Naive thymus-derived CD4-positive, alpha-beta T cell (primary cell): ENCODE measurements at regions not wholly inside any gene's neighbourhood (a gene's known extent, or its start where the extent isn't known, plus 50 kb on each side); places are given as distances from the start of the nearest gene placed in this dataset.

Source experiments
- ATAC-seq: fragments of 150-1000 bp; cut with Tn5 transposase; 2 replicates; pipeline ENCODE4 v1.10.0; 2021; ENCODE audit warnings: mild to moderate bottlenecking, moderate library complexity
- CTCF ChIA-PET: fragments of 350-600 bp; sonication (Branson Sonifier 250); formaldehyde crosslinking; loops from one replicate; lab custom pipeline; 2021; ENCODE audit warnings: antibody characterized with exemption; lab: Charles Lee
- POLR2A ChIA-PET: fragments of 350-600 bp; sonication (Branson Sonifier 250); formaldehyde crosslinking; loops from one replicate; lab custom pipeline; 2021; ENCODE audit warnings: antibody characterized with exemption, inconsistent platforms; lab: Charles Lee
- DNase-seq, 9 donors: peaks; one replicate each; pipeline versions ENCODE4 v3.0.0 to v3.0.0-alpha.2; 2020 to 2022; ENCODE audit warnings: mixed read lengths in 1 of 9
- H3K27ac ChIP-seq: one replicate; pipeline ENCODE4 v1.7.0; 2013; ENCODE audit warnings: mild to moderate bottlenecking, low read depth, low read length, moderate library complexity
- H3K27me3 ChIP-seq, 2 donors: one replicate each; pipeline ENCODE4 v1.7.0; 2013; ENCODE audit warnings: low read length in 2 of 2, mild to moderate bottlenecking in 2 of 2, moderate library complexity in 2 of 2; ENCODE audit not compliant: control insufficient read depth in 2 of 2, insufficient read depth in 2 of 2
- H3K36me3 ChIP-seq, 3 experiments: 1 replicate in 2 of 3; 2 replicates in 1 of 3; pipeline ENCODE4 v1.7.0; 2013; ENCODE audit warnings: low read length in 3 of 3, mild to moderate bottlenecking in 3 of 3, moderate library complexity in 1 of 3; ENCODE audit not compliant: insufficient read depth in 3 of 3, control insufficient read depth in 2 of 3
- H3K4me1 ChIP-seq, 2 donors: one replicate each; pipeline ENCODE4 v1.7.0; 2013; ENCODE audit warnings: low read length in 2 of 2, mild to moderate bottlenecking in 2 of 2, moderate library complexity in 1 of 2; ENCODE audit not compliant: control insufficient read depth in 2 of 2, insufficient read depth in 2 of 2
- H3K4me3 ChIP-seq: 2 replicates; pipeline ENCODE4 v1.7.0; 2013; ENCODE audit warnings: mild to moderate bottlenecking, low read length
- H3K9me3 ChIP-seq, 3 experiments: 1 replicate in 2 of 3; 2 replicates in 1 of 3; pipeline ENCODE4 v1.7.0; 2013; ENCODE audit warnings: low read length in 3 of 3; ENCODE audit not compliant: control insufficient read depth in 2 of 3
- H3K27ac Mint-ChIP-seq, 9 donors: one replicate each; pipeline ENCODE4 v1.8.0; 2020 to 2022; ENCODE audit warnings: mixed read lengths in 9 of 9, mild to moderate bottlenecking in 8 of 9, moderate library complexity in 5 of 9, inconsistent platforms in 2 of 9
- H3K27me3 Mint-ChIP-seq, 5 donors: one replicate each; pipeline ENCODE4 v1.8.0; 2021 to 2022; ENCODE audit warnings: mixed read lengths in 5 of 5, mild to moderate bottlenecking in 1 of 5
- H3K36me3 Mint-ChIP-seq, 5 donors: one replicate each; pipeline ENCODE4 v1.8.0; 2020 to 2022; ENCODE audit warnings: mixed read lengths in 5 of 5, mild to moderate bottlenecking in 3 of 5, inconsistent platforms in 1 of 5
- H3K4me1 Mint-ChIP-seq, 7 donors: one replicate each; pipeline ENCODE4 v1.8.0; 2020 to 2022; ENCODE audit warnings: mixed read lengths in 7 of 7, mild to moderate bottlenecking in 3 of 7, inconsistent platforms in 1 of 7
- H3K4me3 Mint-ChIP-seq, 10 donors: one replicate each; pipeline ENCODE4 v1.8.0; 2020 to 2022; ENCODE audit warnings: mild to moderate bottlenecking in 10 of 10, mixed read lengths in 10 of 10, moderate library complexity in 6 of 10, inconsistent platforms in 2 of 10
- H3K9me3 Mint-ChIP-seq, 11 donors: one replicate each; pipeline ENCODE4 v1.8.0; 2020 to 2022; ENCODE audit warnings: mixed read lengths in 11 of 11, mild to moderate bottlenecking in 4 of 11, inconsistent platforms in 1 of 11, moderate library complexity in 1 of 11
- intact Hi-C, 2 donors: fragments of 100-400 bp; cut with micrococcal nuclease; formaldehyde crosslinking; loops; one replicate each; pipeline ENCODE4 v1.15.1; 2023

DNA sequence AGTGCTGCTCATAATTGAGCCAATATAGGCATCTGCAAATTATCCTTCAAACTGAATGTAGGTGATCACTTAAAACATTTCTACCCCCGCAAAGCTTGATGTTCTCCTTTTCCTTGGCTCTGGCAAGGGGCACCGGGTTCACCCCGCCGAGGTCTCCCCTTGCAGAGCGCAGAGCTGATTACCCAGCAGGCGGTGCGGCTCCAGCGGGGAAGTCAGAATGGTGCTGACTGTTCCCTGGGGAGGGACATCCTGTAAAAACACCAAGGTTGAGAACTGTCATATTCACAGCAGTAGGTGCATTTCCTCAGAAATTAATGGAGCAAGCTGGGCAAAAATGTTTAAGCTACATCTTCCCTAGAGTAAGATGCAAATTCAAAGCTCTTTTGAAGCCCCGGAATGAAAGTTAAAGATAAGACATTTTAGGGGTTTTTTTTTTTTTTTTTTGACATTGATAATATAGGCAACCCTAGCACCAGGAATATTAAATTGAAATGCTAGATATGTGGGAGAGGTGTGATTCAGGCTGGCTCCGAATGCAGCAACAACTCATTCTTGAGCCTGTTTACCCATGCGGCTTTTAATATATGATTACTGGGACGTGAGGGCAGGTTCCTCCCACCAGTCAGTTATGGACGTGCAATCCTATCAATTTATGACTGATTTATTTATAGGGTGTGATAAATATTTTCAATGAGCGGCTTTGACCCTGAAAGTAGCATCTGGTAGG lies 767.3 kb upstream of the TENM3 start:
- ChIA-PET CTCF (no interaction called here), POLR2A (no interaction called here)
- H3K27me3 ChIP-seq: no peaks in the 10 kb centered on the region
- no peak for ATAC-seq
- Mint-ChIP-seq H3K36me3 (no peaks in the 10 kb centered on the region), H3K9me3 (peaks cover 0 to 5% (median 0%) of the 10 kb centered on the region in 11 donors), H3K27me3 (no peaks in the 10 kb centered on the region), H3K27ac (no peak overlapping the region), H3K4me1 (no peaks in the 10 kb centered on the region), H3K4me3 (no peak overlapping the region)
- no peak overlapping the region for H3K27ac ChIP-seq
- no peak overlapping the region for H3K4me3 ChIP-seq
- no peaks in the 10 kb centered on the region for H3K9me3 ChIP-seq
- H3K4me1 ChIP-seq: no peaks in the 10 kb centered on the region
- no peaks in the 10 kb centered on the region for H3K36me3 ChIP-seq
- DNase-seq: no peak
- intact Hi-C loops: no loop called here

DNA sequence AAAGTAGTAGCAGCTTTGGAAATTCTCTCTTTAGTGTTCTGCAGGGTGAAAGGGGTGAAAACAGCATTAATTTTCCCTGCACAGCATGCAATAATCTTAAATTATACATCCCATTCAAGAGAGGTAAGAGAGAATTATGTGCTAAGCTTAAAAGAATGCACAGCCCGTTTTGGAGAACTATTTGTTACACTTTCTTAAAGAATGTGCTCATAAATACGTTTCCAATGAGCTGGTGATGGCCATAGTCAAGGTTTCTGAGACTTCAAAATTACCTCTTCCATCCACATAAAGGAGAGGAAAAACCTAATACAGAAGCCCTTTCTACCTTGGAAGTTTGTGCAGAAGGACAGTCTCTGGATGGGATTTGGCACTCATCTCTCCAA lies 766.7 kb upstream of the TENM3 start:
- ChIA-PET CTCF (no interaction called here), POLR2A (no interaction called here)
- H3K27me3 Mint-ChIP-seq: no peaks in the 10 kb centered on the region
- H3K27ac Mint-ChIP-seq: no peak overlapping the region
- H3K4me3 Mint-ChIP-seq: no peak overlapping the region
- DNase-seq (no peak), ATAC-seq (no peak)
- H3K4me3 ChIP-seq: no peak overlapping the region
- no peaks in the 10 kb centered on the region for H3K27me3 ChIP-seq
- H3K27ac ChIP-seq: no peak overlapping the region
- H3K4me1 ChIP-seq: no peaks in the 10 kb centered on the region
- no peaks in the 10 kb centered on the region for H3K4me1 Mint-ChIP-seq
- H3K9me3 Mint-ChIP-seq: peaks cover 0 to 5% (median 0%) of the 10 kb centered on the region in 11 donors
- no peaks in the 10 kb centered on the region for H3K36me3 ChIP-seq
- intact Hi-C loops: no loop called here
- no peaks in the 10 kb centered on the region for H3K36me3 Mint-ChIP-seq
- no peaks in the 10 kb centered on the region for H3K9me3 ChIP-seq

DNA sequence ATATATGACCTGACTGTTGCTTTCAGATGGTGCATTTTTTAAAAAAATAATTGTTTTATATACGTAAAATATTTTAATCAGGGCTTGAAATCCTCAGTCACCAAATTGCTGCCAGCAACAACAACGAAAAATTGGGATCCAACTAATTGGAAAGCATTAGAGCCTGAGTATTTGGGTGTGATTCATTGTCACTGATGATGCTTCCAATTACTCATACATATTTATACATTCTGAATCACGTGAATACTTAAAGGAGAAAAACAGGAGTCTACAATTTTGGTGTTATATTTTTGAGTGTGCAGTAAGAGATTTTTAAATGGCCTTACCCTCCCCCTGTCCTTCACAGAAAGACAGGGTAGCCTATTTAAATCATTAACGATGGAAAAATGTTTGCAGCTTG lies 765.6 kb upstream of the TENM3 start:
- H3K27me3 Mint-ChIP-seq: no peaks in the 10 kb centered on the region
- H3K36me3 ChIP-seq: no peaks in the 10 kb centered on the region
- no peaks in the 10 kb centered on the region for H3K4me1 ChIP-seq
- no peak for DNase-seq
- no peak overlapping the region for H3K27ac Mint-ChIP-seq
- H3K4me3 ChIP-seq: no peak overlapping the region
- H3K4me3 Mint-ChIP-seq: no peak overlapping the region
- no peaks in the 10 kb centered on the region for H3K9me3 ChIP-seq
- H3K27ac ChIP-seq: no peak overlapping the region
- H3K27me3 ChIP-seq: no peaks in the 10 kb centered on the region
- H3K4me1 Mint-ChIP-seq: no peaks in the 10 kb centered on the region
- ChIA-PET CTCF (no interaction called here), POLR2A (interaction anchor here (0.6 kb wide), 1 partner anchor 14 kb away, joined by 3 read pairs; no protein-coding TSS in a partner anchor)
- intact Hi-C loops: no loop called here
- H3K36me3 Mint-ChIP-seq: no peaks in the 10 kb centered on the region
- H3K9me3 Mint-ChIP-seq: peaks cover 0 to 5% (median 0%) of the 10 kb centered on the region in 11 donors
- ATAC-seq: no peak

DNA sequence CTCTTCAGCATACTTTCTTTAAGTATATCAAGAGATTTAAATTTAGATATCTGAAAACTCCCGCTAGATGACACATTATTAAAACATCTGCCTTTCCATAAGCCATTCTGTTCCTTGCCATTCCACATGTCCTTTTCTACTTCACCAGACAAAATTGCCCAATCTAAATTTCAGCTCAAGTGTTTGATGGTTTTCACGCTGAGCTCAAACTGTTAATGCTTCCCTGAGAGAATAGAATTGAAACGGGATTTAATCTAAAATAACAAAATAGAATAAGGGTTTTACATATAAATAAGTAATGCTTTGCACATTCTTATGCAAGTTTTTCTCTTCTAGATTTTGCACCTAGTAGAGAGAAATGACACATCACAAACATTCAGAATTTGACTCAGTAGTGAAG lies 764.5 kb upstream of the TENM3 start:
- no peaks in the 10 kb centered on the region for H3K9me3 ChIP-seq
- H3K27me3 ChIP-seq: no peaks in the 10 kb centered on the region
- Mint-ChIP-seq H3K4me3 (no peak overlapping the region), H3K9me3 (peaks cover 0 to 5% (median 0%) of the 10 kb centered on the region in 11 donors), H3K27me3 (no peaks in the 10 kb centered on the region), H3K27ac (no peak overlapping the region), H3K36me3 (no peaks in the 10 kb centered on the region), H3K4me1 (no peaks in the 10 kb centered on the region)
- H3K36me3 ChIP-seq: no peaks in the 10 kb centered on the region
- H3K27ac ChIP-seq: no peak overlapping the region
- no peak overlapping the region for H3K4me3 ChIP-seq
- ATAC-seq (no peak), DNase-seq (no peak)
- ChIA-PET POLR2A (no interaction called here), CTCF (no interaction called here)
- no peaks in the 10 kb centered on the region for H3K4me1 ChIP-seq
- intact Hi-C loops: no loop called here

DNA sequence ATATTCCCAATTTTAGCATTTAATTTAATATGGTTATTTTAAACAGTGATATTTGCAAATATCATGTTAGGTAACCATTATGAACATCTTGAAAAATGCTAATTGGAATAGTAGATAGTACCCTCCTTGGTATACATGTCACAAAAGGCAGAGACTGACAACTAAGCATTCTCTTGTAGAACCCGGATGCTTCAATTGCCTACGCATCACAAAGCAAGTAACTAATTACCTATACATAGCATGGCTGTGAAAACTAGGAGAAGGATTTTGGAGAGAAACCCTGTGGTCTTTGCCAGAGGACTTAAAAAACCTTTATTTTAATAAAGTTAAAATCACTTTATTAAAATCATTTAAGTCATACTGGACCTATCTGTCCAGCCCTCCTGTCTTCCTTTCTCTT lies 764.1 kb upstream of the TENM3 start:
- Histone ChIP-seq H3K9me3 (no peaks in the 10 kb centered on the region), H3K4me3 (no peak overlapping the region), H3K36me3 (no peaks in the 10 kb centered on the region), H3K27ac (no peak overlapping the region), H3K4me1 (no peaks in the 10 kb centered on the region), H3K27me3 (no peaks in the 10 kb centered on the region)
- Mint-ChIP-seq H3K36me3 (no peaks in the 10 kb centered on the region), H3K4me3 (no peak overlapping the region), H3K27me3 (no peaks in the 10 kb centered on the region), H3K4me1 (no peaks in the 10 kb centered on the region), H3K27ac (no peak overlapping the region), H3K9me3 (peaks cover 0 to 5% (median 0%) of the 10 kb centered on the region in 11 donors)
- intact Hi-C loops: no loop called here
- CTCF ChIA-PET: no interaction called here
- ATAC-seq: no peak
- no peak for DNase-seq
- POLR2A ChIA-PET: no interaction called here

DNA sequence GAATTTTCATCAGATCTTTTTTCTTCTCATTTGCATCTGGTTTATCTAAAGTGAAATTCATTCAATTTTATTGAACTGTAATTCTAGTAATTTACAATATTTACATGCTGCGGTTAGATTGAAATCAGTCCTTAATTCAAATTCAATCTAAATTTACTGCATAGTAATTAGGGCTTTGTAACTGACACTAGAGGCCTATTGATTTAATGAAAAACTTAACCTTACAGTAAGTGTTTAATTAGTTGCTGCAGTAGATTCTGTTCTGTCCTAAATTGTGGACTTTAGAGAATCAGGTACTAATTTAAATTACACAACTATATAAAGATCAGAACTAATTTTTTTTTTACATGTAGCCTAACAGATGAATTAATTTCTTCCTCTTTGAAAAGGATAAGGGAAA lies 758.8 kb upstream of the TENM3 start:
- Mint-ChIP-seq H3K4me1 (no peaks in the 10 kb centered on the region), H3K4me3 (no peak overlapping the region), H3K36me3 (no peaks in the 10 kb centered on the region), H3K27me3 (no peaks in the 10 kb centered on the region), H3K27ac (no peak overlapping the region), H3K9me3 (peaks cover 0 to 4% (median 0%) of the 10 kb centered on the region in 11 donors)
- ChIA-PET CTCF (no interaction called here), POLR2A (no interaction called here)
- H3K36me3 ChIP-seq: no peaks in the 10 kb centered on the region
- H3K27ac ChIP-seq: no peak overlapping the region
- no peaks in the 10 kb centered on the region for H3K27me3 ChIP-seq
- no peaks in the 10 kb centered on the region for H3K9me3 ChIP-seq
- no peaks in the 10 kb centered on the region for H3K4me1 ChIP-seq
- intact Hi-C loops: no loop called here
- ATAC-seq (no peak), DNase-seq (no peak)
- no peak overlapping the region for H3K4me3 ChIP-seq

DNA sequence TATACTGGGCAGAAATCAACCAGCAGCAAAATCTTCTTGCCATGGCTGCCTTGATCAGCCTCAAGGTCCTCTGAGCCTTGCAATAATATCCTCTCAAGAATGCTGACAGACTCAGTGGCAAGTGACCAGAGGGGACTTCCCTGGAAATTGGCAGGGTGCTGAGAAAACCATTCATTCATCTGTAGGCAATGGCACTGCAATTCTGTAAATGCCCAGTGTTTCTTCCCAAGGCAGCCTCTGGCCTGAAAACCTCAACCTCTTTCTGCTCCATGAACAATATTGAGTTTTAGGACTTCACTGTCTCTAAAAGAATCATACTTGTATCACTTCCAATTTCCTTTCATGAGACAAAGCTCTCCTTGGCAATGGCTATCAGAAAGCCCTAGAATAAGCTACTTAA lies 754.3 kb upstream of the TENM3 start:
- H3K4me1 Mint-ChIP-seq: no peaks in the 10 kb centered on the region
- no peak overlapping the region for H3K4me3 Mint-ChIP-seq
- no peak for ATAC-seq
- no peak overlapping the region for H3K27ac ChIP-seq
- no peak overlapping the region for H3K27ac Mint-ChIP-seq
- POLR2A ChIA-PET: no interaction called here
- DNase-seq: no peak
- no peaks in the 10 kb centered on the region for H3K27me3 ChIP-seq
- no peaks in the 10 kb centered on the region for H3K27me3 Mint-ChIP-seq
- CTCF ChIA-PET: no interaction called here
- H3K9me3 Mint-ChIP-seq: peaks cover 0 to 4% (median 0%) of the 10 kb centered on the region in 11 donors
- H3K9me3 ChIP-seq: no peaks in the 10 kb centered on the region
- no peaks in the 10 kb centered on the region for H3K36me3 ChIP-seq
- intact Hi-C loops: no loop called here
- H3K36me3 Mint-ChIP-seq: no peaks in the 10 kb centered on the region
- H3K4me3 ChIP-seq: no peak overlapping the region
- H3K4me1 ChIP-seq: no peaks in the 10 kb centered on the region
